Rectal smooth muscle tissue (tissue), 1 donor: ENCODE measurements at regions not wholly inside any gene's neighbourhood (a gene's known extent, or its start where the extent isn't known, plus 50 kb on each side); places are given as distances from the start of the nearest gene placed in this dataset.

Experiments used
- H3K27ac ChIP-seq: one replicate; pipeline ENCODE4 v1.7.0; 2013; ENCODE audit warnings: low read depth, low read length, inconsistent platforms
- H3K27me3 ChIP-seq: one replicate; pipeline ENCODE4 v1.7.0; 2013; ENCODE audit warnings: low read length; ENCODE audit not compliant: control insufficient read depth, insufficient read depth
- H3K36me3 ChIP-seq: one replicate; pipeline ENCODE4 v1.7.0; 2013; ENCODE audit warnings: low read length; ENCODE audit not compliant: control insufficient read depth, insufficient read depth
- H3K4me1 ChIP-seq: one replicate; pipeline ENCODE4 v1.7.0; 2013; ENCODE audit warnings: low read length; ENCODE audit not compliant: control insufficient read depth, insufficient read depth
- H3K4me3 ChIP-seq: one replicate; pipeline ENCODE4 v1.7.0; 2013; ENCODE audit warnings: low read length
- H3K9ac ChIP-seq: one replicate; pipeline ENCODE4 v1.7.0; 2013; ENCODE audit warnings: low read length

- Histone ChIP-seq H3K9ac (no peak overlapping the region), H3K4me3 (no peak overlapping the region), H3K36me3 (no peaks in the 10 kb centered on the region), H3K27ac (no peak overlapping the region), H3K27me3 (no peaks in the 10 kb centered on the region), H3K4me1 (no peaks in the 10 kb centered on the region)
These were observed 799.2 kb upstream of the RAB6C start for GRCh38 chr2:129180124-129180716.

- H3K27ac ChIP-seq: no peak overlapping the region
- H3K4me3 ChIP-seq: no peak overlapping the region
- no peaks in the 10 kb centered on the region for H3K4me1 ChIP-seq
- H3K36me3 ChIP-seq: no peaks in the 10 kb centered on the region
- H3K27me3 ChIP-seq: no peaks in the 10 kb centered on the region
- no peak overlapping the region for H3K9ac ChIP-seq
These were observed 798.0 kb upstream of the RAB6C start for GRCh38 chr2:129181433-129181832.

- no peaks in the 10 kb centered on the region for H3K4me1 ChIP-seq
- no peak overlapping the region for H3K4me3 ChIP-seq
- H3K36me3 ChIP-seq: no peaks in the 10 kb centered on the region
- no peak overlapping the region for H3K9ac ChIP-seq
- H3K27me3 ChIP-seq: no peaks in the 10 kb centered on the region
- H3K27ac ChIP-seq: no peak overlapping the region
These were observed 797.5 kb upstream of the RAB6C start for GRCh38 chr2:129181963-129182362.

GRCh38 chr2:129187343-129187742 is 792.1 kb upstream of the RAB6C start:
- Histone ChIP-seq H3K27ac (no peak overlapping the region), H3K36me3 (no peaks in the 10 kb centered on the region), H3K4me3 (no peak overlapping the region), H3K9ac (no peak overlapping the region), H3K27me3 (no peaks in the 10 kb centered on the region), H3K4me1 (no peaks in the 10 kb centered on the region)

- Histone ChIP-seq H3K4me3 (no peak overlapping the region), H3K4me1 (no peaks in the 10 kb centered on the region), H3K36me3 (no peaks in the 10 kb centered on the region), H3K9ac (no peak overlapping the region), H3K27me3 (no peaks in the 10 kb centered on the region), H3K27ac (no peak overlapping the region)
These were observed 791.0 kb upstream of the RAB6C start for GRCh38 chr2:129188451-129188850.

GRCh38 chr2:129189617-129190319 is 789.7 kb upstream of the RAB6C start:
- Histone ChIP-seq H3K9ac (no peak overlapping the region), H3K36me3 (no peaks in the 10 kb centered on the region), H3K4me3 (no peak overlapping the region), H3K4me1 (no peaks in the 10 kb centered on the region), H3K27me3 (no peaks in the 10 kb centered on the region), H3K27ac (no peak overlapping the region)

GRCh38 chr2:129190494-129190893 is 789.0 kb upstream of the RAB6C start:
- Histone ChIP-seq H3K4me3 (no peak overlapping the region), H3K27ac (no peak overlapping the region), H3K4me1 (no peaks in the 10 kb centered on the region), H3K36me3 (no peaks in the 10 kb centered on the region), H3K9ac (no peak overlapping the region), H3K27me3 (no peaks in the 10 kb centered on the region)

- Histone ChIP-seq H3K27ac (no peak overlapping the region), H3K27me3 (no peaks in the 10 kb centered on the region), H3K4me3 (no peak overlapping the region), H3K36me3 (no peaks in the 10 kb centered on the region), H3K4me1 (no peaks in the 10 kb centered on the region), H3K9ac (no peak overlapping the region)
These were observed 787.9 kb upstream of the RAB6C start for GRCh38 chr2:129191530-129191929.

GRCh38 chr2:129192117-129192516 is 787.3 kb upstream of the RAB6C start:
- no peaks in the 10 kb centered on the region for H3K27me3 ChIP-seq
- no peak overlapping the region for H3K4me3 ChIP-seq
- no peak overlapping the region for H3K27ac ChIP-seq
- no peaks in the 10 kb centered on the region for H3K4me1 ChIP-seq
- H3K36me3 ChIP-seq: no peaks in the 10 kb centered on the region
- no peak overlapping the region for H3K9ac ChIP-seq

GRCh38 chr2:129192841-129193253 is 786.6 kb upstream of the RAB6C start:
- no peaks in the 10 kb centered on the region for H3K4me1 ChIP-seq
- H3K36me3 ChIP-seq: no peaks in the 10 kb centered on the region
- H3K9ac ChIP-seq: no peak overlapping the region
- H3K27me3 ChIP-seq: no peaks in the 10 kb centered on the region
- H3K4me3 ChIP-seq: no peak overlapping the region
- no peak overlapping the region for H3K27ac ChIP-seq

- no peaks in the 10 kb centered on the region for H3K36me3 ChIP-seq
- no peaks in the 10 kb centered on the region for H3K27me3 ChIP-seq
- H3K4me3 ChIP-seq: no peak overlapping the region
- H3K27ac ChIP-seq: no peak overlapping the region
- no peaks in the 10 kb centered on the region for H3K4me1 ChIP-seq
- no peak overlapping the region for H3K9ac ChIP-seq
These were observed 785.5 kb upstream of the RAB6C start for GRCh38 chr2:129193961-129194360.

GRCh38 chr2:129199501-129199900 is 780.0 kb upstream of the RAB6C start:
- no peaks in the 10 kb centered on the region for H3K36me3 ChIP-seq
- H3K27me3 ChIP-seq: no peaks in the 10 kb centered on the region
- no peak overlapping the region for H3K27ac ChIP-seq
- no peak overlapping the region for H3K4me3 ChIP-seq
- no peaks in the 10 kb centered on the region for H3K4me1 ChIP-seq
- no peak overlapping the region for H3K9ac ChIP-seq

- H3K27ac ChIP-seq: no peak overlapping the region
These were observed 777.8 kb upstream of the RAB6C start for GRCh38 chr2:129201696-129202095.

More at GRCh38 chr2:129201696-129202095, 777.8 kb upstream of the RAB6C start:
- Histone ChIP-seq H3K27me3 (no peaks in the 10 kb centered on the region), H3K4me1 (no peaks in the 10 kb centered on the region), H3K9ac (no peak overlapping the region), H3K36me3 (no peaks in the 10 kb centered on the region), H3K4me3 (no peak overlapping the region)
